ENCODE measurements at regions not wholly inside any gene's neighbourhood (a gene's known extent, or its start where the extent isn't known, plus 50 kb on each side); places are given as distances from the start of the nearest gene placed in this dataset.

DNA sequence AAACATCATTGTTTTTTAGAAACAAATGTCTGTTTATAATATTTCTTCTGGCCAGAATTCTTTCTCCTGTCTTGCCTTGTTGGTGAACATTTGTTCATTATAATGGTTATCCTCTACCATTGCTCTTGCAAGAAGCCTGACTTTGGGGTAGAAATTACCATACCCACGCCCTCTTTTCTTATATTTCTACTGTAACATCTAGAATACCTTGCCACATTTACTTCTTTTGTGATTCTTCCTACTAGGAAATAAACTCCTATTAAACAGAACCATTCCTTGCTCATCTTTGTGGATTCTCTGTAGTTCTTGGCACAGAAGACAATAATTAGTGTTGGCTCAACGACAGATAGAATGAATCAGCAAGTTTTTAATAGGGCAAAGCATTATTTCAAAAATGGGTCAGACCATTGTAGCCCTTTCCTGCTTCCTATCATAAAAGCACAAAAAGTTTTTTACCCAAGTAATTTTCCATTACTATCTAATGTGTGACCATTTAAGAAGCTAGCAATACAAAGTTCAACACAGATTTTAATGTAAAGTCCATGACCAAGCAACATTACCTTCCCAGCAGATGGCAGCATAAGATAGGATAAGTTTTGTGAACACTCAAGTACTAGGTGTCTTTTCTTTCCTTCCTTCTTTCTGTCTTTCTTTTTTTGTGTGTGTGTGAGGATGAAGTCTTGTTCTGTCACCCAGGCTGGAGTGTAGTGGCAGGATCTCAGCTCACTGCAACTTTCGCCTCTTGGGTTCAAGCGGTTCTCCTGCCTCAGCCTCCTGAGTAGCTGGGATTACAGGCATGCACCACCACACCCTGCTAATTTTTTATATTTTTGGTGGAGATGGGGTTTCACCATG, 270.4 kb downstream of the HGF start:
- no peaks in the 10 kb centered on the region for H3K27me3 ChIP-seq (ENCODE audit: control insufficient read depth in 4 of 4, insufficient read depth in 4 of 4, low read length in 3 of 4)
- H3K9me3 ChIP-seq (ENCODE audit: control insufficient read depth in 4 of 4, low read length in 3 of 4), result no peaks in the 10 kb centered on the region
- H3K4me3 ChIP-seq (ENCODE audit: low read depth in 1 of 3, low read length in 3 of 3), result no peak overlapping the region
- peak overlapping the region in 1 of 2 donors; percentile 28 for H3K9ac ChIP-seq (ENCODE audit: low read depth in 1 of 2, low read length in 2 of 2)
- H3K27ac ChIP-seq (ENCODE audit: low read depth in 1 of 2, low read length in 2 of 2), result peak overlapping the region in 1 of 2 donors; percentile 60
- H3K4me1 ChIP-seq (ENCODE audit: control insufficient read depth in 4 of 4, insufficient read depth in 4 of 4, low read length in 3 of 4), result peaks cover 0 to 6% (median 2%) of the 10 kb centered on the region in 4 donors
- DNase-seq (ENCODE audit: low spot score), result no peak
- TF ChIP-seq HNF4G (IDR thresholded peaks at IDR 0.05) (peak; percentile 26), YY1 (IDR thresholded peaks at IDR 0.05) (peak; percentile 52), RXRA (IDR thresholded peaks at IDR 0.05) (peak; percentile 22 to 46), HNF4A (conservative IDR thresholded peaks at IDR 0.05) (peak; percentile 59 to 64), FOXA2 (IDR thresholded peaks at IDR 0.05) (no peak), JUND (IDR thresholded peaks at IDR 0.05) (peak in 1 of 2 donors; percentile 9), NR2F2 (IDR thresholded peaks at IDR 0.05) (peak; percentile 58), RAD21 (IDR thresholded peaks at IDR 0.05) (peak; percentile 88 to 90), SP1 (IDR thresholded peaks at IDR 0.05) (peak; percentile 50), FOXA1 (IDR thresholded peaks at IDR 0.05) (no peak)
- TF ChIP-seq, protein P1, sequence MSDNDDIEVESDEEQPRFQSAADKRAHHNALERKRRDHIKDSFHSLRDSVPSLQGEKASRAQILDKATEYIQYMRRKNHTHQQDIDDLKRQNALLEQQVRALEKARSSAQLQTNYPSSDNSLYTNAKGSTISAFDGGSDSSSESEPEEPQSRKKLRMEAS (IDR thresholded peaks at IDR 0.05), result no peak
- TF ChIP-seq, protein P2, sequence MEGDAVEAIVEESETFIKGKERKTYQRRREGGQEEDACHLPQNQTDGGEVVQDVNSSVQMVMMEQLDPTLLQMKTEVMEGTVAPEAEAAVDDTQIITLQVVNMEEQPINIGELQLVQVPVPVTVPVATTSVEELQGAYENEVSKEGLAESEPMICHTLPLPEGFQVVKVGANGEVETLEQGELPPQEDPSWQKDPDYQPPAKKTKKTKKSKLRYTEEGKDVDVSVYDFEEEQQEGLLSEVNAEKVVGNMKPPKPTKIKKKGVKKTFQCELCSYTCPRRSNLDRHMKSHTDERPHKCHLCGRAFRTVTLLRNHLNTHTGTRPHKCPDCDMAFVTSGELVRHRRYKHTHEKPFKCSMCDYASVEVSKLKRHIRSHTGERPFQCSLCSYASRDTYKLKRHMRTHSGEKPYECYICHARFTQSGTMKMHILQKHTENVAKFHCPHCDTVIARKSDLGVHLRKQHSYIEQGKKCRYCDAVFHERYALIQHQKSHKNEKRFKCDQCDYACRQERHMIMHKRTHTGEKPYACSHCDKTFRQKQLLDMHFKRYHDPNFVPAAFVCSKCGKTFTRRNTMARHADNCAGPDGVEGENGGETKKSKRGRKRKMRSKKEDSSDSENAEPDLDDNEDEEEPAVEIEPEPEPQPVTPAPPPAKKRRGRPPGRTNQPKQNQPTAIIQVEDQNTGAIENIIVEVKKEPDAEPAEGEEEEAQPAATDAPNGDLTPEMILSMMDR (IDR thresholded peaks at IDR 0.05; ENCODE audit: low read depth, low read length, missing input control), result peak; percentile 61
- TF ChIP-seq, protein P3, sequence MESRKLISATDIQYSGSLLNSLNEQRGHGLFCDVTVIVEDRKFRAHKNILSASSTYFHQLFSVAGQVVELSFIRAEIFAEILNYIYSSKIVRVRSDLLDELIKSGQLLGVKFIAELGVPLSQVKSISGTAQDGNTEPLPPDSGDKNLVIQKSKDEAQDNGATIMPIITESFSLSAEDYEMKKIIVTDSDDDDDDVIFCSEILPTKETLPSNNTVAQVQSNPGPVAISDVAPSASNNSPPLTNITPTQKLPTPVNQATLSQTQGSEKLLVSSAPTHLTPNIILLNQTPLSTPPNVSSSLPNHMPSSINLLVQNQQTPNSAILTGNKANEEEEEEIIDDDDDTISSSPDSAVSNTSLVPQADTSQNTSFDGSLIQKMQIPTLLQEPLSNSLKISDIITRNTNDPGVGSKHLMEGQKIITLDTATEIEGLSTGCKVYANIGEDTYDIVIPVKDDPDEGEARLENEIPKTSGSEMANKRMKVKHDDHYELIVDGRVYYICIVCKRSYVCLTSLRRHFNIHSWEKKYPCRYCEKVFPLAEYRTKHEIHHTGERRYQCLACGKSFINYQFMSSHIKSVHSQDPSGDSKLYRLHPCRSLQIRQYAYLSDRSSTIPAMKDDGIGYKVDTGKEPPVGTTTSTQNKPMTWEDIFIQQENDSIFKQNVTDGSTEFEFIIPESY (IDR thresholded peaks at IDR 0.05), result no peak
- 72% methylated on average over 4 of the region's 4 CpGs for WGBS
- no peaks in the 10 kb centered on the region for H3K36me3 ChIP-seq (ENCODE audit: control insufficient read depth in 4 of 4, insufficient read depth in 3 of 4, low read depth in 1 of 4, low read length in 3 of 4)

DNA sequence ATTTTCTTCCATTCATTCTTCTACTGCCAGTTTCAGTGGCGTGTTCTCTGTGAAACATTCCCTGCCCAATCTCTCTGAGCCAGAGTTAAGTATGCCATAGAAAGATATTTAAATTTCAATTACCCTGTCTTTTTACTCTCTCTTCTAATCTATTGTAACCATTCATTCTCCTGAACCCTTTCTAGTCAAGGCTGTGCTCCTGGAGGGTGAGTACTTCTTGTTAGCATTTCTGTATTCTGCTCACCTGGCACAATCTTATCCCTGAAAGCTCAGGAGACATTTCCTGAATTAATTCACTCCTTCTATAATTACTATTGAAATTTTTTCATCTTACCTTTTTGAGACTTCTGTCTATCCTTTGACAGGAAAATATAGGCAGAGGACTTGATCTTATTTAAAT, 271.7 kb downstream of the HGF start:
- no peaks in the 10 kb centered on the region for H3K27me3 ChIP-seq (ENCODE audit: control insufficient read depth in 4 of 4, insufficient read depth in 4 of 4, low read length in 3 of 4)
- WGBS, result 81% methylated on average over 1 of the region's 1 CpG
- H3K9me3 ChIP-seq (ENCODE audit: control insufficient read depth in 4 of 4, low read length in 3 of 4), result no peaks in the 10 kb centered on the region
- no peak for DNase-seq (ENCODE audit: low spot score)
- peaks cover 0 to 6% (median 2%) of the 10 kb centered on the region in 4 donors for H3K4me1 ChIP-seq (ENCODE audit: control insufficient read depth in 4 of 4, insufficient read depth in 4 of 4, low read length in 3 of 4)
- no peak overlapping the region for H3K27ac ChIP-seq (ENCODE audit: low read depth in 1 of 2, low read length in 2 of 2)
- H3K9ac ChIP-seq (ENCODE audit: low read depth in 1 of 2, low read length in 2 of 2), result no peak overlapping the region
- TF ChIP-seq, protein P2 (IDR thresholded peaks at IDR 0.05; ENCODE audit: low read depth, low read length, missing input control), result no peak
- H3K4me3 ChIP-seq (ENCODE audit: low read depth in 1 of 3, low read length in 3 of 3), result no peak overlapping the region
- H3K36me3 ChIP-seq (ENCODE audit: control insufficient read depth in 4 of 4, insufficient read depth in 3 of 4, low read depth in 1 of 4, low read length in 3 of 4), result no peaks in the 10 kb centered on the region
